DOHH2 (cell line): ENCODE measurements at regions not wholly inside any gene's neighbourhood (a gene's known extent, or its start where the extent isn't known, plus 50 kb on each side); places are given as distances from the start of the nearest gene placed in this dataset.

ENCODE experiments used
- H3F3A ChIP-seq: fragments of 200-600 bp; sonication (generic), shearing (Covaris generic); 2 replicates; pipeline ENCODE4 v1.6.0; 2016; ENCODE audit warnings: antibody characterized with exemption, mild to moderate bottlenecking; ENCODE audit not compliant: control insufficient read depth, insufficient read depth
- H3K27ac ChIP-seq: fragments of 200-600 bp; sonication (generic); 2 replicates; pipeline ENCODE4 v1.5.1; 2014; ENCODE audit warnings: low read depth, mild to moderate bottlenecking, low read length, moderate library complexity
- H3K27me3 ChIP-seq: fragments of 200-600 bp; sonication (generic); 2 replicates; pipeline ENCODE4 v1.6.1; 2014; ENCODE audit warnings: mild to moderate bottlenecking, low read length, mixed read lengths; ENCODE audit not compliant: control insufficient read depth
- H3K36me3 ChIP-seq: fragments of 200-600 bp; sonication (generic); 2 replicates; pipeline ENCODE4 v1.6.1; 2014; ENCODE audit warnings: mild to moderate bottlenecking, low read length, moderate library complexity, mixed read lengths; ENCODE audit not compliant: control insufficient read depth
- H3K4me1 ChIP-seq: fragments of 200-600 bp; sonication (generic); 2 replicates; pipeline ENCODE4 v1.6.1; 2014; ENCODE audit warnings: mild to moderate bottlenecking, low read length, mixed read lengths; ENCODE audit not compliant: control insufficient read depth
- H3K4me2 ChIP-seq: fragments of 200-600 bp; sonication (generic); 2 replicates; pipeline ENCODE4 v1.6.0; 2014; ENCODE audit warnings: mild to moderate bottlenecking, low read length, moderate library complexity
- H3K4me3 ChIP-seq: fragments of 200-600 bp; sonication (generic); 2 replicates; pipeline ENCODE4 v1.5.1; 2014; ENCODE audit warnings: mild to moderate bottlenecking, low read length, mixed read lengths
- H3K79me2 ChIP-seq: fragments of 200-600 bp; sonication (generic); 2 replicates; pipeline ENCODE4 v1.6.1; 2014; ENCODE audit warnings: mild to moderate bottlenecking, low read length, mixed read lengths; ENCODE audit not compliant: control insufficient read depth
- H3K9me2 ChIP-seq: fragments of 200-600 bp; sonication (generic); replicated peaks from 2 replicates; pipeline ENCODE4 v1.6.1; 2014; ENCODE audit warnings: mild to moderate bottlenecking, low read length, mixed read lengths; ENCODE audit not compliant: control insufficient read depth
- H3K9me3 ChIP-seq: fragments of 200-600 bp; sonication (generic); 2 replicates; pipeline ENCODE4 v1.6.1; 2014; ENCODE audit warnings: antibody characterized with exemption, low read length, mixed read lengths; ENCODE audit not compliant: control insufficient read depth, insufficient read depth
- H4K20me1 ChIP-seq: fragments of 200-600 bp; sonication (generic); 2 replicates; pipeline ENCODE4 v1.6.0; 2014; ENCODE audit warnings: low read depth, mild to moderate bottlenecking, antibody characterized with exemption, low read length, moderate library complexity; ENCODE audit not compliant: control insufficient read depth, insufficient read depth
- EZH2phosphoT487 ChIP-seq: fragments of 200-600 bp; sonication (generic); IDR thresholded peaks from 2 replicates; pipeline ENCODE4 v1.6.1; 2017; ENCODE audit warnings: borderline replicate concordance, mild to moderate bottlenecking, antibody characterized with exemption, low read length, moderate library complexity, mixed read lengths
- TF ChIP-seq, protein P1 (sequence below): fragments of 200-600 bp; sonication (generic); IDR thresholded peaks from one replicate; pipeline ENCODE4 v1.5.1; 2014; ENCODE audit warnings: antibody characterized with exemption, mild to moderate bottlenecking, low read depth, low read length; ENCODE audit not compliant: poor library complexity, severe bottlenecking

- Histone ChIP-seq H4K20me1 (no peaks in the 10 kb centered on the region), H3K79me2 (no peaks in the 10 kb centered on the region), H3K36me3 (no peaks in the 10 kb centered on the region), H3K4me2 (no peak overlapping the region), H3F3A (no peaks in the 10 kb centered on the region), H3K9me3 (no peaks in the 10 kb centered on the region), H3K4me1 (peaks cover 7% of the 10 kb centered on the region), H3K4me3 (no peak overlapping the region), H3K27me3 (peaks cover 14% of the 10 kb centered on the region; the same call in 1 of the 2 replicates), H3K27ac (no peak overlapping the region), H3K9me2 (no peaks in the 10 kb centered on the region)
- no peak for TF ChIP-seq EZH2phosphoT487
- TF ChIP-seq, protein P1, sequence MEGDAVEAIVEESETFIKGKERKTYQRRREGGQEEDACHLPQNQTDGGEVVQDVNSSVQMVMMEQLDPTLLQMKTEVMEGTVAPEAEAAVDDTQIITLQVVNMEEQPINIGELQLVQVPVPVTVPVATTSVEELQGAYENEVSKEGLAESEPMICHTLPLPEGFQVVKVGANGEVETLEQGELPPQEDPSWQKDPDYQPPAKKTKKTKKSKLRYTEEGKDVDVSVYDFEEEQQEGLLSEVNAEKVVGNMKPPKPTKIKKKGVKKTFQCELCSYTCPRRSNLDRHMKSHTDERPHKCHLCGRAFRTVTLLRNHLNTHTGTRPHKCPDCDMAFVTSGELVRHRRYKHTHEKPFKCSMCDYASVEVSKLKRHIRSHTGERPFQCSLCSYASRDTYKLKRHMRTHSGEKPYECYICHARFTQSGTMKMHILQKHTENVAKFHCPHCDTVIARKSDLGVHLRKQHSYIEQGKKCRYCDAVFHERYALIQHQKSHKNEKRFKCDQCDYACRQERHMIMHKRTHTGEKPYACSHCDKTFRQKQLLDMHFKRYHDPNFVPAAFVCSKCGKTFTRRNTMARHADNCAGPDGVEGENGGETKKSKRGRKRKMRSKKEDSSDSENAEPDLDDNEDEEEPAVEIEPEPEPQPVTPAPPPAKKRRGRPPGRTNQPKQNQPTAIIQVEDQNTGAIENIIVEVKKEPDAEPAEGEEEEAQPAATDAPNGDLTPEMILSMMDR: no peak
Observed at GRCh38 chr3:14262212-14262611, 83.6 kb downstream of the LSM3 start.

GRCh38 chr3:14262867-14263266, 84.2 kb downstream of the LSM3 start:
- Histone ChIP-seq H4K20me1 (no peaks in the 10 kb centered on the region), H3K9me3 (no peaks in the 10 kb centered on the region), H3F3A (no peaks in the 10 kb centered on the region), H3K79me2 (no peaks in the 10 kb centered on the region), H3K4me2 (no peak overlapping the region), H3K4me1 (peaks cover under 1% of the 10 kb centered on the region), H3K9me2 (no peaks in the 10 kb centered on the region), H3K27me3 (peaks cover 14% of the 10 kb centered on the region; the same call in 1 of the 2 replicates), H3K36me3 (no peaks in the 10 kb centered on the region), H3K4me3 (no peak overlapping the region), H3K27ac (no peak overlapping the region)
- TF ChIP-seq, protein P1: no peak

- no peak overlapping the region for H3K4me3 ChIP-seq
- H3K4me1 ChIP-seq: no peaks in the 10 kb centered on the region
- H3K4me2 ChIP-seq: no peak overlapping the region
- no peak for TF ChIP-seq EZH2phosphoT487
- TF ChIP-seq, protein P1: no peak
- no peaks in the 10 kb centered on the region for H3K79me2 ChIP-seq
- no peaks in the 10 kb centered on the region for H4K20me1 ChIP-seq
- peaks cover 14% of the 10 kb centered on the region; the same call in 1 of the 2 replicates for H3K27me3 ChIP-seq
- H3K27ac ChIP-seq: no peak overlapping the region
- H3K36me3 ChIP-seq: no peaks in the 10 kb centered on the region
- H3K9me3 ChIP-seq: no peaks in the 10 kb centered on the region
- no peaks in the 10 kb centered on the region for H3K9me2 ChIP-seq
- no peaks in the 10 kb centered on the region for H3F3A ChIP-seq
Observed at GRCh38 chr3:14263317-14264005, 84.8 kb downstream of the LSM3 start.
